Heart right ventricle (tissue), 16 donors: ENCODE measurements at regions not wholly inside any gene's neighbourhood (a gene's known extent, or its start where the extent isn't known, plus 50 kb on each side); places are given as distances from the start of the nearest gene placed in this dataset.

Experiments
- ATAC-seq, 8 donors: fragments of 200-7000 bp; cut with Tn5 transposase; one replicate each; pipeline ENCODE4 v1.9.1; 2020; ENCODE audit warnings: mild to moderate bottlenecking in 8 of 8, moderate library complexity in 8 of 8, moderate number of reproducible peaks in 1 of 8
- DNase-seq, 2 donors: peaks; one replicate each; pipeline ENCODE4 v3.0.0-alpha.2; 2020
- H3K27ac ChIP-seq, 10 donors: fragments of 200-600 bp; sonication (generic) in 2 of 10; one replicate each; pipeline versions ENCODE4 v1.5.0 to v1.8.0; 2020 to 2022; ENCODE audit warnings: mild to moderate bottlenecking in 3 of 10
- H3K27me3 ChIP-seq, 7 donors: fragments of 200-600 bp; one replicate each; pipeline ENCODE4 v1.8.0; 2021 to 2022; ENCODE audit warnings: mild to moderate bottlenecking in 2 of 7
- H3K36me3 ChIP-seq, 9 donors: fragments of 200-600 bp; sonication (generic) in 1 of 9; one replicate each; pipeline versions ENCODE4 v1.5.0 to v1.8.0; 2020 to 2022; ENCODE audit warnings: mild to moderate bottlenecking in 2 of 9
- H3K4me1 ChIP-seq, 9 donors: fragments of 200-600 bp; sonication (generic) in 1 of 9; one replicate each; pipeline versions ENCODE4 v1.5.0 to v1.8.0; 2020 to 2022; ENCODE audit warnings: mild to moderate bottlenecking in 4 of 9
- H3K4me3 ChIP-seq, 10 donors: fragments of 200-600 bp; sonication (generic) in 2 of 10; one replicate each; pipeline versions ENCODE4 v1.5.0 to v1.8.0; 2020 to 2022; ENCODE audit warnings: mild to moderate bottlenecking in 7 of 10, moderate library complexity in 2 of 10
- H3K9me3 ChIP-seq, 11 donors: fragments of 200-600 bp in 10 of 11; sonication (generic) in 2 of 11; one replicate each; pipeline versions ENCODE4 v1.5.0 to v1.8.0; 2013 to 2022; ENCODE audit warnings: mild to moderate bottlenecking in 2 of 11, control low read depth in 1 of 11, moderate library complexity in 1 of 11
- CTCF ChIP-seq, 9 donors: fragments of 200-600 bp; sonication (generic) in 2 of 9; IDR thresholded peaks; one replicate each; pipeline versions ENCODE4 v1.5.0 to v1.8.0; 2021 to 2022; ENCODE audit warnings: antibody characterized with exemption in 9 of 9, mild to moderate bottlenecking in 5 of 9, moderate library complexity in 1 of 9
- WGBS, 2 donors: extraction: QIAGEN DNeasy Blood & Tissue Kit; methylation state at CpG; one replicate each; pipeline ENCODE4 v1.1.7; 2013; ENCODE audit warnings: inconsistent platforms in 1 of 2; 5-methylcytosine and 5-hydroxymethylcytosine counted together
- intact Hi-C, 10 donors: fragments of 100-400 bp; cut with DNase I; formaldehyde crosslinking; loops; one replicate each; pipeline versions ENCODE4 v1.11.1 to v1.14.2; 2022
- donor health status: Arrhythmogenic right ventricular cardiomyopathy.
- donor health status: ischemic (EF 13 %, LVEDD 7.1; RV severe dilation, severe dysfunction).
- donor health status: healthy with polysubstance abuse.
- donor health status: DM: no; HTN: yes; CAD: no.
- donor health status: DM: no; HTN: no; CAD: no.
- donor health status: ischemic (EF 25% LVEDD 6.9; RV normal size, moderate dysfunction).
- donor health status: ischemic (EF 25% LVEDD 5.7; RV mildly dilated, moderate dysfunction).
- donor health status: healthy.
- donor health status: DM: yes; HTN: yes; CAD: no.
- donor health status: Ischemic cardiomyopathy.
- donor health status: ischemic (EF 35%, LVEDD 5.7; RV mildly dilated, moderate dysfunction).
- donor health status: nonischemic (EF 11% LVEDD 7.7; RV severe dilation, severe dysfunction).
- donor health status: DM: yes; HTN: yes; CAD: no.
- donor health status: PGD.
- donor health status: ischemic (EF 29% LVEDD 5.4; RV normal size, mild dysfunction).
- donor health status: nonischemic (EF 23%, LVEDD 6.1; RV moderate dilation, normal function).

DNA sequence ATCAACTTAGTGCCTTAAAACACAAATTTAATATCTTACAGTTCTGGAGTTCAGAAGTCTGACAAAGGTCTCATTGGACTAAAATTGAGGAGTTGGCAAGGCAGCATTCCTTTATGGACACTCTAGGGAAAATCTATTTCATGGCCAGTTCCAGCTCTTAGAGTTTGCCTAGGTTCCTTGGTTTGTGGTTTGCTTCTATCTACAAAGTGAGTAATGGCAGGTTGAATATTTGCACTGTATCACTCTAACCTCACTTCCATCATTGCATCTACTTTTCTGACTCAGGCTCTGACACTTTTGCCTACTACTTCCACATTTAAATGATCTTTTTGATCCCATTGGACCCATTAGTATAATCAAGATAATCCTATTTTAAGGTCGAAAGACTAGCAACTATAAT is 64.7 kb upstream of the PCDH10 start:
- ATAC-seq (no peak), DNase-seq (no peak)
- Histone ChIP-seq H3K36me3 (no peaks in the 10 kb centered on the region), H3K27me3 (no peaks in the 10 kb centered on the region), H3K4me1 (no peaks in the 10 kb centered on the region), H3K4me3 (no peak overlapping the region), H3K27ac (no peak overlapping the region), H3K9me3 (no peaks in the 10 kb centered on the region)
- intact Hi-C loops, result no loop called here
- TF ChIP-seq CTCF (IDR thresholded peaks at IDR 0.05), result no peak
- 69 to 85% methylated on average over 1 of the region's 1 CpG for WGBS, 2 donors

DNA sequence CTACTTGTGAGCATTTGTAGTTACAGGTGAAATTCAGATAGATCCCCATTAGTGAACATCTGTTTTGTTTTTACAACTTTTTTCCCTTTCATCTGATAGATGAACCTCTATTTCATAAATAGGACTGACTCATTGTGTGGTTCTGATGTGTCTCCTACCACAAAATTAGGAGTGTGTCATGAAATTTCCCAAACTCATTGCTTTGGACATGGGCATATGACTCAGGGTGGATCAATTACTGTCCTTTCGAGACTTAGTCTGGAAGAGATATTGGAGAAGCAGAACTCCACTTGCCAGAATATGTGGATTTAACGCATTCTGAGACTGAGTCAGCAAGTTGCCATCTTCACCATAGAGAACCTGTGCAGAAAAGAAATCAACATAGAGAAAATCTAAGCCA is 53.5 kb upstream of the PCDH10 start:
- no peaks in the 10 kb centered on the region for H3K27me3 ChIP-seq
- H3K9me3 ChIP-seq, result peaks cover 0 to 11% (median 0%) of the 10 kb centered on the region in 11 donors
- WGBS, 2 donors, result 83 to 89% methylated on average over 2 of the region's 2 CpGs
- intact Hi-C loops, result no loop called here
- no peaks in the 10 kb centered on the region for H3K36me3 ChIP-seq
- no peaks in the 10 kb centered on the region for H3K4me1 ChIP-seq
- no peak overlapping the region for H3K27ac ChIP-seq
- no peak overlapping the region for H3K4me3 ChIP-seq
- no peak for TF ChIP-seq CTCF (IDR thresholded peaks at IDR 0.05)
- no peak for ATAC-seq
- DNase-seq, result no peak

DNA sequence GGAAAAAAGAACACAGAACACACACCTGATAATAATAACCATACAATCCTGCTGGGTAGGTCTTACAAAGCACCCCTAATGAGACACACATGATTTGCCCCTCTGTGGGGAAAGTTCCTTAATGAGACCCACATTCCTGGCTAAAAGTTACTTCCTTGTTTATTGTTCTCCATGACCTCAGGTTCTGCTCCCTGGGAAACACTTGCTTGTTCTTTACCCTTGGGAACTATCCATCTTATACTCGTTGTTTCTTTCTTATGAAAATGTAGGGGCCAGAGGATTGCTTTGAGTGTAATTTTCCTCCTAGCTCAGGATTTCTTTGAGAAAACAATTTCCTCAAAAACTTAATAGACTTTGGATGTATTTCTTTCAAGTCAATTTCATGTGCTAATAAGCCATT is 52.1 kb upstream of the PCDH10 start:
- H3K4me3 ChIP-seq, result no peak overlapping the region
- no peaks in the 10 kb centered on the region for H3K36me3 ChIP-seq
- H3K4me1 ChIP-seq, result no peaks in the 10 kb centered on the region
- 16 to 18% methylated on average over 1 of the region's 1 CpG for WGBS, 2 donors
- ATAC-seq (no peak), DNase-seq (no peak)
- no peak overlapping the region for H3K27ac ChIP-seq
- peaks cover 0 to 11% (median 0%) of the 10 kb centered on the region in 11 donors for H3K9me3 ChIP-seq
- no peaks in the 10 kb centered on the region for H3K27me3 ChIP-seq
- intact Hi-C loops, result no loop called here
- no peak for TF ChIP-seq CTCF (IDR thresholded peaks at IDR 0.05)
